HG03095 (cell line): ENCODE measurements at regions not wholly inside any gene's neighbourhood (a gene's known extent, or its start where the extent isn't known, plus 50 kb on each side); places are given as distances from the start of the nearest gene placed in this dataset.
"Not testable (repeated sequence)": the region's sequence is repeated elsewhere in the genome, so short reads cannot be mapped to it uniquely, and the experiment has no call there.

Experiments used
- ATAC-seq: cut with Tn5 transposase; IDR thresholded peaks from one replicate; pipeline ENCODE4 v1.9.1; 2021; ENCODE audit warnings: moderate library complexity; ENCODE audit not compliant: unreplicated experiment

DNA sequence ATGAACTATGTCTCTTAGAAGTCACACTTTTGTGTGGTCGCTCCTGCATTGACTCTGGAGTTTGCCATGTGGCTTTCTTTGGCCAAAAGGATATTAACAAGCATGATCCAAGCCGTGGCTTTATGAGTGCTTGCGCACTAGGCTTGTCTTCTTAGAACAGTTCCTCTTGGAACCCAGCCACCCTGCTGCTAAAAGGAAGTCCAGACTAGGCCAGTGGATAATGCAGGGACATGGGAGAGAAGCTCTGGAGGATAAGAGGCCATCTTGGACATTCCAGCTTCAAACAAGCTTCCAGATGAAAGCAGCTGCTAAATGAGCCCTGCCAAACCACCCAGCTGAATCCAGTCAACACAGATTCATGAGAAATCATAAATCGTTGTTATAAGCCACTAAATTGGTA is 346.4 kb downstream of the CDC5L start:
- no peak for ATAC-seq

DNA sequence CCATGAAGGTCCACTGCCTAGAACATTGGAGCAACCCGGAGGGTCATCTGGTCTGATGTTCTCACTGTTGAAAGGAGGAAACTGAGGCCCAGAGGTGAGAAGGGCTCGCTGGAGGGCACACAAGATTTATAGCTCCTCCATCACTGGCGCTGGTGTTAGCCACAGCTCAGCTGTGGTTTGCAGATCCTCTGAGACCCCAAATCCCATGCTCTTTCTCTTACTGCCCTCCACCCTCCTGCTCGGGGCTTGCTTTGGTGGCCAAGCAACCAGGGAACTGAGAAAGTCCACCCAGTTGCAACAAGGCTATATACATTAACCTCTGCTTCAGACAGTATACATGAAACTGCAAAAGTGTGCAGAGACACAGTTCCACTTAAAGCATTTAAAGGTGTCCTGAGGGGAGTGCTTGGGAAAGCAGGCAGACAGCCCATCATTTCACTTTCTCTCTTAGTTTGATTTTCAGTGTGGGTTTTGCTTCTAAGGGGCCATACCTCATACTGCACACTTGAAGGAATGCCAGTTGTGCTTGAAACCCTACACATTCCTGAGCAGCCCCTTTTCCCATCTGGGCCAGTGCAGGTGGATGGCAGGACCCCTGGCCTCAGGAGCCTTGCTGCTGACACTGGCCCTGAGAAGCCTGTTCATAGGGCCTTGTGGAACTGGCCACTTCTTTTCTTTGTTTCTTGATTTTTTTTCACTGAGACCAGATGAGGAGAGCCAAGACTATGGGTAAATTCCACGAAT is 347.6 kb downstream of the CDC5L start:
- ATAC-seq: no peak

GRCh38 chr6:44735630-44735963 is 348.1 kb downstream of the CDC5L start:
- ATAC-seq: no peak

GRCh38 chr6:44737341-44737740 is 349.8 kb downstream of the CDC5L start:
- ATAC-seq: peak; percentile 11

GRCh38 chr6:44737829-44738528 is 350.5 kb downstream of the CDC5L start:
- peak; percentile 44 for ATAC-seq

DNA sequence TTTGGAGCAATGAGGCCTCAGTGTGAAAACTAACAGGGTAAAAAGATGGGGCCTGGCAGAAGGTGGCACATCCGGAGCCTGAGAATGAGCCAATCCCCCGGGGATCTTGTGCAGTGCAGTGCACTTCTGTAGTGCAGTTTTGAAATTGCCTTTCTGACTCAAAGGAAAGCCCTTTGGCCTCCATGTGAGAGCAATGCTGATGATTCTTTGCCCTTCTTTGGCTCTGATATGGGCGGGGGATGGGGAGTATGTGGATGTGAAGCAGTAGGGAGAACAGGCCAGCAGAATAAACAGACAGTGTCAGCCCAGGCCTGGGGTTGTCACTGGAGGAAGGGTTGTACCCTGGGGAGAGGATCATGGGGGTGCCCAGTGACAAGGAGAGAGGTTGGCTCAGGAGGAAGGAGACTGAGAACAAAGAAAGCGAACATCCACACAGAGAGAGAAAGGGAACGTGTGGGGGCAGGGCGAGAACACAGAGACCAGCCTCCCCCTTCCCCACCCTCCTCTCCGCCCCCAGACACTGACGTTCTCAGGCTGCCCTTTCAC is 351.2 kb downstream of the CDC5L start:
- no peak for ATAC-seq

DNA sequence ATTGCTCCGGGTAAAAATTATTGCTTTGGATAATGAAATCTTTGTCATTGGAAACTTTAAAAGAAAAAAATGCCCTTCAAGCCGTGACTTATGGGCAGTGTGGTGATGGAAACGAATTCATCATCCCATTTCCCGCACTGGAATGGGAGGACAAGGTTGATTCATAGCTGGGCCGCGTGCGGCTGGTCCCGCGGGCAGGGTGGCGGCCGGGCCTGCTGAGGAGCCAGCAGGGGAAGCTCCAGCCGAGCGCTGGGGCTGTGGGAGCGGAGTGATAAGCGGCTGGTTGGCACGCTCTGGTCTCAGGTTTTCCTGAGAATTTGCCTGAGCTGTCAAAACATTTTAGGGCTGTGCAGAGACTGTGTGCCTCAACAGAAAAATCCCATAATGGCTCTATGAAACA is 351.7 kb downstream of the CDC5L start:
- ATAC-seq: no peak

DNA sequence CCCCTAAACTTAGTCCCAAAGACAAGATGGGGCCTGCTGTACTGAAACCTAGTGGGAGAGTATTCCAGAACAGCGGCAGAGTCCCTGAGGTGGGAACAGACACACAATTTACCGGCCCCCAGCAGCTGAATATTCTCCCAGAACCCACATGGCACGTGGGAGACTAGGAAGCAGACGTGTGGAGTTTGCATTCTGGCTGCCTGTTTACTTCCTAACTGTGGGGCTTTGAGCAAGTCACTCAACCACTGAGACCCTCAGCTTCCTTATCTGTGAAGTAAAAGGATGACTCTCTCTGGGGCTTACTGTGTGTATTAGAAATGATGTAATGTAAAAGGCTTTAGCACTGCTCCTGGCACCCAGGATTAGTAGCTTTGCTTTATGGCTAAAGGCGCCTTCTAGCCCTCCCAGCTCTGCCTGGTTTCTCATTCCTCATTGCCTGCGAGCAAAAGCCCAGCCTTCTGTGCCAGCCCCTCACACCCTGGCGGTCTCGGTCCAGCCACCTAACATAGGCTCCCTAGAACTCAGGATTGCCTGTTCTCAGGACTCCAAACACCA is 353.1 kb downstream of the CDC5L start:
- no peak for ATAC-seq

- ATAC-seq: no peak
Observed at GRCh38 chr6:44742201-44742600, 354.7 kb downstream of the CDC5L start.

- ATAC-seq: no peak
Observed at GRCh38 chr6:44742828-44743372, 355.4 kb downstream of the CDC5L start.

GRCh38 chr6:44760116-44760515 is 372.6 kb downstream of the CDC5L start:
- ATAC-seq: not testable (repeated sequence)

GRCh38 chr6:44761046-44761445 is 373.5 kb downstream of the CDC5L start:
- ATAC-seq: no peak

GRCh38 chr6:44762496-44762895 is 375.0 kb downstream of the CDC5L start:
- no peak for ATAC-seq

DNA sequence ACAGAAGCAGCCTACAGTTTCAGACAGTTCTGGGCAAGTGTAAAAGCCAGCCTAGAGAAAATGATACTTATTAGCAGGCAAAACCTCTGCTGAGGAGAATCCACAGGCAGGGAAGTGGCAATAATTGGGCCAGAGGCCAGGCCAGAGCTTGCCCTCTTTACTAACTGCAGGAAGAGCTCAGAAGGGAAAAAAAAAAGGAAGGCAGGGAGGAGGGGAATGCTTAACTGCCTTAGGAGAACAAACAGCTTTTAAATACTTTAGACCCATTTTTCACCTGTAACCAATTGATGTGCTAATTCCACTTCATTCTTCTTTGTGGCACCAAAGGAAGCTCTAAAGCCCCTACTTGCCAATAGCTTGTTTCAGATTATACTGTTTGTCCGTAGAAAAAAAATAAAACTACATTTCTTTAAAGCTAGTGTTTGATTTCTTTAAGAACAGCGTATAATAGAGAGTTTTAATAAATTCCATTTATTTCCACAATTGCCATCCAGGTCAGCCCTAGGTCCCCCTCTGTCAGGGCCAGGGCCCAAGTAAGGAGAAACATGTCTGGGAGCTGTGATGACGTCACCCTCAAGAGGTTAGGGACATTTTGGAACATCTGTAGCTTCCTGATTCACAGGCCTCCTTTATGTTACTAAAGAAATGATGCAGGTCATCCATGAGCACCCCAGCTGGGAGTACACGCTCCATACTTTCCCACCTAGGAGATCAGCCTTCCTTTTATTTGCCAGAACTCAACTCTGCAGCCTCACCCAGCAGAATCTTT is 384.3 kb downstream of the CDC5L start:
- ATAC-seq: no peak

DNA sequence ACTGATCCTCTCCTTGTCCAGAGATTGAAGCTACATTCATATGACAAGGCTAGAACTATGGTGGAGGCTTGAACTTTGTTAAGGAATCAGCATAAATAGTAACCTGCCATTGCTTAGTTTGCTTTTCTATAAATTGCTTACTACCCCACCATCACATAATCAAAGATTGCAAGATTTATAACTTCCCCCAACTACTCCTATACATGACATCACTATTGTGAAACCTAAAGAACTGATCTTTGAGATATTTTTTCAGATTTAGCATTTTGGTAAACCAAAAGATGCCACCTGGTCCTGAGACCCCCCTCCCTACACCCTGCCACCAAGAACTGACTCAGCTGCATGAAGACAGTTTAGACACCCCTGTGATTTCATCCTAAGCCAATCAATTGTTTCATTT is 385.3 kb downstream of the CDC5L start:
- ATAC-seq: no peak

DNA sequence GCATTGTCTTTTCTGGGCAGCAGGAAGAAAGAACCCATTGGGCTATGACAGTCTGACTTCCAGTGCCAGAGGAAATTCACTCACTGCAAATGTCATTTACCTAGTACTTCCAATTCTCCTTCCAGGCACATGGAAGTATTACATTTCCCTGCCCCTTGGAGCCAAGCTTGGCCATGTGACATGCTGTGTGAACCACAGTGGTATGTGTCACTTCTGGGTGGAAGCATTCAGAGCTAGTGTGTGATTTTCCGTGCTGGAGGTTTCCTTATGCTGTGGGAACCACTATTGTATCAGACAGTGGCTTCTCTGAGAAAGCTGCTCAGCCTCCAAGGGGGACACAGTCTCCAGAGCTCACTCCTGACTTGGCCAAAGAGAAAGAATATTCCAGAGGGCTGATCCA is 387.6 kb downstream of the CDC5L start:
- no peak for ATAC-seq

DNA sequence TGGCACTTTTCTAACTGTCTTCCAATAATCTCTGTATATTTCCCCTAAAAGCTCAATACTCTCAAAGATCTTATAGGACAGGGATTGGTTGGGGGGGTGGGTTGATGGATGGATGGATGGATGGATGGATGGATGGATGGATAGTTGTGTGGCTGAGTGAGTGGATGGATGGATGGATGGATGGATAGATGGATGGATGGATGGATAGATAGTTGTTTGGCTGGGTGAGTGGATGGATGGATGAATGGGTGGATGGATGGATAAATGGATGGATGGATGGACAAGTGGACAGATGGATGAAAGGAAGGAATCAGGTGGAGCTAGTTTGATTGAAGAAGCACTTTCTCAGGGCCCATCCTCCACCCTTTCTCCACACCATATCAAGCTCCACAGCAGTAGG is 388.8 kb downstream of the CDC5L start:
- no peak for ATAC-seq

GRCh38 chr6:44778513-44778912 is 391.0 kb downstream of the CDC5L start:
- ATAC-seq: no peak
